SK-N-SH treated with all-trans-retinoic acid at 6 μM for 48 hours (cell line): ENCODE measurements at regions not wholly inside any gene's neighbourhood (a gene's known extent, or its start where the extent isn't known, plus 50 kb on each side); places are given as distances from the start of the nearest gene placed in this dataset.

Experiments used
- CSRNP3 ChIP-seq: fragments of 250-450 bp; sonication (Bioruptor Pico); IDR thresholded peaks from 2 replicates; pipeline ENCODE4 v1.5.1; 2021; ENCODE audit warnings: mild to moderate bottlenecking, moderate library complexity
- TOX ChIP-seq: fragments of 250-450 bp; sonication (Bioruptor Pico); IDR thresholded peaks from 2 replicates; pipeline ENCODE4 v1.8.0; 2021; ENCODE audit warnings: mild to moderate bottlenecking, moderate library complexity, borderline replicate concordance
- TSHZ2 ChIP-seq: fragments of 250-450 bp; sonication (Bioruptor Pico); IDR thresholded peaks from 2 replicates; pipeline ENCODE4 v1.5.0; 2020; ENCODE audit warnings: mild to moderate bottlenecking, moderate library complexity

GRCh38 chr3:161950318-161950868 lies 453.8 kb downstream of the OTOL1 start:
- TF ChIP-seq TOX (CRISPR knock-in tag) (no peak), CSRNP3 (no peak), TSHZ2 (CRISPR knock-in tag) (no peak)
